Left lung (tissue), 4 donors: ENCODE measurements at regions not wholly inside any gene's neighbourhood (a gene's known extent, or its start where the extent isn't known, plus 50 kb on each side); places are given as distances from the start of the nearest gene placed in this dataset.
A peak's percentile ranks its signal among the peaks of the same experiment; 100 is the strongest.

Experiments
- ATAC-seq: fragments of 200-7000 bp; cut with Tn5 transposase; one replicate; pipeline ENCODE4 v1.9.1; 2020; ENCODE audit warnings: moderate library complexity
- DNase-seq, 4 donors: peaks; one replicate each; pipeline ENCODE4 v3.0.0-alpha.2; 2013 to 2020
- H3K27ac ChIP-seq, 2 donors: fragments of 200-600 bp; sonication (generic) in 1 of 2; one replicate each; pipeline versions ENCODE4 v1.5.0 to v1.8.0; 2020 to 2021
- H3K27me3 ChIP-seq, 2 donors: fragments of 200-600 bp; sonication (generic) in 1 of 2; one replicate each; pipeline versions ENCODE4 v1.5.0 to v1.8.0; 2020 to 2021
- H3K36me3 ChIP-seq, 2 donors: fragments of 200-600 bp; sonication (generic) in 1 of 2; one replicate each; pipeline versions ENCODE4 v1.5.0 to v1.8.0; 2020 to 2021
- H3K4me1 ChIP-seq, 2 donors: fragments of 200-600 bp; one replicate each; pipeline ENCODE4 v1.8.0; 2021
- H3K4me3 ChIP-seq, 2 donors: fragments of 200-600 bp; sonication (generic) in 1 of 2; one replicate each; pipeline versions ENCODE4 v1.5.0 to v1.8.0; 2020 to 2021; ENCODE audit warnings: mild to moderate bottlenecking in 1 of 2
- H3K9me3 ChIP-seq, 2 donors: fragments of 200-600 bp; sonication (generic) in 1 of 2; one replicate each; pipeline versions ENCODE4 v1.5.0 to v1.8.0; 2020 to 2021
- CTCF ChIP-seq, 2 donors: fragments of 200-600 bp; sonication (generic) in 1 of 2; IDR thresholded peaks; one replicate each; pipeline versions ENCODE4 v1.5.0 to v1.8.0; 2021; ENCODE audit warnings: antibody characterized with exemption in 2 of 2
- intact Hi-C, 2 donors: fragments of 100-400 bp; cut with DNase I; formaldehyde crosslinking; loops; one replicate each; pipeline versions ENCODE4 v1.11.2 to v1.14.2; 2022
- donor health status: DM: no; HTN: yes; CAD: no.
- donor health status: DM: no; HTN: no; CAD: no.

DNA sequence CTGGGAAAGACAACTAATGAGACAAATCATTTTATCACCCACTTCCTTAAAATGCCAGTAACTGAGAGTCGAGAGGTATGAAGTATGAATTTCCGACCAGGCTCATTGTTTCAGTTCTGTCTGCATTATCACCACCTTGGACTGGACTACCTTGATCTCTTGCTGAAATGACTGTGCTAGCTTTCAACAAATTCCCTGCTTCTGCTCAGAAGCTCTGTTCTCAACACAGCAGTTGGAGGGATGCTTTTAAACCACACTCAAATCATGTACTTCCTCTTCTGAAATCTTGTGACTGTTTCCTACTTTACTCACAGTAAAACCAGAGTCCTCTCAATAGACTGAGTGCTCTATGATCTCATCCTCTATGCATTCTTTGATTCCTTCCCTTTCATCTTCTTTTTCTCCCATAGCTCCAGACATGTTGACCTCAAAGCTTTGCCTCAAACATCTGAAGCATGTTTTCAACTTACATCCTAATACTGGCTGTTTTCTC is 195.8 kb downstream of the KCNJ2 start:
- peak overlapping the region in 1 of 2 donors; percentile 68 for H3K27ac ChIP-seq
- H3K4me3 ChIP-seq: no peak overlapping the region
- peaks cover 6 to 7% of the 10 kb centered on the region in 2 donors for H3K4me1 ChIP-seq
- ATAC-seq (peak; percentile 76), DNase-seq (no peak)
- H3K36me3 ChIP-seq: no peaks in the 10 kb centered on the region
- H3K9me3 ChIP-seq: no peaks in the 10 kb centered on the region
- intact Hi-C loops: no loop called here
- no peak for TF ChIP-seq CTCF (IDR thresholded peaks at IDR 0.05)
- H3K27me3 ChIP-seq: no peaks in the 10 kb centered on the region

DNA sequence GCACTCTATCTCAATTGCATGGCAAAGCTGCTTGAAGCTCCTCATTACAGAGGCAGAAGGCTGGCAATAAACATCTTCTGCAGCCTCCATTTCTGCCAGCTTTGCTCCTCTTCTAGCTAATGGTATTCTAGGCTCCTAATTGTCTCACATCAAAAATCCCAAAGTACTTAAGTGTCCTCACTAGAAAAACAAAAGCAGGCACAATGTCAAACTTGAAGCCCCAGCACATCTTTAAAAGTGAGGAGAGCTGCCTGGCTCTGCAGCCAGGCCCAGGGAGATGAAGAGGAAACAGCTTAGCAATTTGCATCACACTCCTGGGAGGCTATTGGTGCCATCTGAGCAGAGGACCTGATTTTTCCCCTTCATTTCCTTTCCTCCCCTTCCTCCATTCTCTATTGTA is 197.1 kb downstream of the KCNJ2 start:
- no peak overlapping the region for H3K27ac ChIP-seq
- intact Hi-C loops: no loop called here
- peaks cover 6 to 7% of the 10 kb centered on the region in 2 donors for H3K4me1 ChIP-seq
- no peaks in the 10 kb centered on the region for H3K9me3 ChIP-seq
- no peak overlapping the region for H3K4me3 ChIP-seq
- DNase-seq: no peak
- no peak for TF ChIP-seq CTCF (IDR thresholded peaks at IDR 0.05)
- no peaks in the 10 kb centered on the region for H3K27me3 ChIP-seq
- no peak for ATAC-seq
- H3K36me3 ChIP-seq: no peaks in the 10 kb centered on the region

DNA sequence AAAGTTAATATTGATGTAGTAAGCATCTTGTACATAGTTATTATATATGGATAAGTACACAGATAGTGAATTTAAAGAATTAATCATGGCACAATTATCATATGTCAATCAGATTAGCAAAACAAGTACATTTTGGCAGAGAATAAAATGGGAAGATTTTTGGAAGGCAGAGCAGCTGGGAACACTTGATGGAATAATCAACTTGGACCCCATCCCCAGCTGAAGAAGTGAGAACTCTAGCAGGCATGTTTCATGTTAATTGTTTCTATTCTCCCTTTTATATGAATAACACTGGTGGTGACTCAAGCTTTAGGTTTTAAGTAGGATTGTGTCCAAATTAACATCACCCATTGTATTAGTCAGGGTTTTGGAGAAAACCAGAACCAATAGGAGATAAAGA is 198.7 kb downstream of the KCNJ2 start:
- intact Hi-C loops: no loop called here
- Histone ChIP-seq H3K9me3 (no peaks in the 10 kb centered on the region), H3K4me1 (peaks cover 6 to 7% of the 10 kb centered on the region in 2 donors), H3K27ac (no peak overlapping the region), H3K27me3 (no peaks in the 10 kb centered on the region), H3K4me3 (no peak overlapping the region), H3K36me3 (no peaks in the 10 kb centered on the region)
- no peak for TF ChIP-seq CTCF (IDR thresholded peaks at IDR 0.05)
- DNase-seq: no peak
- ATAC-seq: no peak

GRCh38 chr17:70369391-70369790 is 200.1 kb downstream of the KCNJ2 start:
- intact Hi-C loops: no loop called here
- no peak for ATAC-seq
- no peak for TF ChIP-seq CTCF (IDR thresholded peaks at IDR 0.05)

DNA sequence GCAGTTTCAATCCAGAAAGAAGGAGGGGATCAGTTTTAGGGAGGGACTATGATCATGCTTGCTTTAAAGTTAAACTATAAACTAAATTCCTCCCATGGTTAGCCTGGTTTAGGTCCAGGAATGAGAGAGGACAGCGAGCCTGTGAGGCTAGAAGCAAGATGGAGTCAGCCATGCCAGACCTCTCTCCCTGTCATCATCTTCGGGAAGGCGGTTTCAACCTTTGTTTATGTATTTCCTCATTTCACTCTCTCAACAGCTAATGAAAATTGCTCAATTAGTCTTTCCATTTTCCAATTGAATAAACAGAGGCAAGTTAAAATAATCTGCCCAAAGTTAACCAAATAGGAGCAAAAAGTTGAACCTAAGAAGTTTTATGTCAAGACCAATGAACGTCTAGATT is 201.5 kb downstream of the KCNJ2 start:
- Histone ChIP-seq H3K9me3 (no peaks in the 10 kb centered on the region), H3K27me3 (no peaks in the 10 kb centered on the region), H3K4me3 (no peak overlapping the region), H3K4me1 (peaks cover 0 to 4% of the 10 kb centered on the region in 2 donors), H3K27ac (no peak overlapping the region), H3K36me3 (no peaks in the 10 kb centered on the region)
- intact Hi-C loops: no loop called here
- DNase-seq (peak in 1 of 4 donors; percentile 25), ATAC-seq (no peak)
- no peak for TF ChIP-seq CTCF (IDR thresholded peaks at IDR 0.05)

More at GRCh38 chr17:70369391-70369790, 200.1 kb downstream of the KCNJ2 start:
- no peak overlapping the region for H3K4me3 ChIP-seq
- peaks cover 6 to 7% of the 10 kb centered on the region in 2 donors for H3K4me1 ChIP-seq
- no peaks in the 10 kb centered on the region for H3K9me3 ChIP-seq
- no peak overlapping the region for H3K27ac ChIP-seq
- no peaks in the 10 kb centered on the region for H3K27me3 ChIP-seq
- H3K36me3 ChIP-seq: no peaks in the 10 kb centered on the region
- no peak for DNase-seq
